ENCODE measurements at regions not wholly inside any gene's neighbourhood (a gene's known extent, or its start where the extent isn't known, plus 50 kb on each side); places are given as distances from the start of the nearest gene placed in this dataset.
A peak's percentile ranks its signal among the peaks of the same experiment; 100 is the strongest.
"Not testable (repeated sequence)": the region's sequence is repeated elsewhere in the genome, so short reads cannot be mapped to it uniquely, and the experiment has no call there.

DNA sequence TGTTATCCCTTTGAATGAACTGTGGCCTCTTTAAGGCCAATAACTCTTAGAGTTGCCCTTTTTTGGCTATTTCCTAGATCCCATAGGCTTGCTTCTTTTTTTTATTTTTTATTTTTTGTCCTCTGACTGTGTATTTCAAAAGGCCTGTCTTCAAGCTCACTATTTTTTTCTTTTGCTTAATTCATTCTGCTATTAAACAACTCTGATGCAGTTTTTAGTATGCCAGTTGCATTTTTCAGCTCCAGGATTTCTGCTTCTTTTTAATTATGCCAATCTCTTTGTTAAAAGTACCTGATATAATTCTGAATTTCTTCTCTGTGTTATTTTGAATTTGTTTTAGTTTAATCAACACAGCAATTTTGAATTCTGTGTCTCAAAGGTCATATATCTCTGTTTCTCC is 912.1 kb downstream of the PLOD2 start:
- no peak overlapping the region for H3K4me3 ChIP-seq (ENCODE audit: insufficient read depth, low read depth, low read length)
- H3K27me3 ChIP-seq (ENCODE audit: insufficient read depth, low read length) = peaks cover 3% of the 10 kb centered on the region
- no peak overlapping the region for H3K27ac ChIP-seq (ENCODE audit: low read depth, low read length)
- Mint-ChIP-seq H3K4me3 (ENCODE audit: unreplicated experiment) (no peak overlapping the region), H3K9me3 (ENCODE audit: unreplicated experiment) (peaks cover 4% of the 10 kb centered on the region), H3K27me3 (ENCODE audit: low read depth, unreplicated experiment) (no peaks in the 10 kb centered on the region), H3K36me3 (ENCODE audit: low read depth, unreplicated experiment) (no peaks in the 10 kb centered on the region), H3K4me1 (ENCODE audit: low read depth, unreplicated experiment) (no peaks in the 10 kb centered on the region), H3K27ac (ENCODE audit: unreplicated experiment) (no peak overlapping the region)
- H3K4me2 ChIP-seq (ENCODE audit: low read length) = no peak overlapping the region
- H3K4me1 ChIP-seq (ENCODE audit: insufficient read depth, low read length) = peaks cover 5% of the 10 kb centered on the region
- DNase-seq (ENCODE audit: low read depth) (no peak), FAIRE-seq (no peak)
- no peaks in the 10 kb centered on the region for H4K20me1 ChIP-seq (ENCODE audit: insufficient read depth, low read length)
- TF ChIP-seq, protein P1, sequence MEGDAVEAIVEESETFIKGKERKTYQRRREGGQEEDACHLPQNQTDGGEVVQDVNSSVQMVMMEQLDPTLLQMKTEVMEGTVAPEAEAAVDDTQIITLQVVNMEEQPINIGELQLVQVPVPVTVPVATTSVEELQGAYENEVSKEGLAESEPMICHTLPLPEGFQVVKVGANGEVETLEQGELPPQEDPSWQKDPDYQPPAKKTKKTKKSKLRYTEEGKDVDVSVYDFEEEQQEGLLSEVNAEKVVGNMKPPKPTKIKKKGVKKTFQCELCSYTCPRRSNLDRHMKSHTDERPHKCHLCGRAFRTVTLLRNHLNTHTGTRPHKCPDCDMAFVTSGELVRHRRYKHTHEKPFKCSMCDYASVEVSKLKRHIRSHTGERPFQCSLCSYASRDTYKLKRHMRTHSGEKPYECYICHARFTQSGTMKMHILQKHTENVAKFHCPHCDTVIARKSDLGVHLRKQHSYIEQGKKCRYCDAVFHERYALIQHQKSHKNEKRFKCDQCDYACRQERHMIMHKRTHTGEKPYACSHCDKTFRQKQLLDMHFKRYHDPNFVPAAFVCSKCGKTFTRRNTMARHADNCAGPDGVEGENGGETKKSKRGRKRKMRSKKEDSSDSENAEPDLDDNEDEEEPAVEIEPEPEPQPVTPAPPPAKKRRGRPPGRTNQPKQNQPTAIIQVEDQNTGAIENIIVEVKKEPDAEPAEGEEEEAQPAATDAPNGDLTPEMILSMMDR (IDR thresholded peaks at IDR 0.05; ENCODE audit: insufficient read depth, low read depth, low read length) = no peak
- no peak for TF ChIP-seq EZH2 (IDR thresholded peaks at IDR 0.05; ENCODE audit: insufficient read depth, low read length)
- no peak overlapping the region for H2AFZ ChIP-seq (ENCODE audit: low read depth, low read length)
- H3K36me3 ChIP-seq (ENCODE audit: insufficient read depth, low read length) = no peaks in the 10 kb centered on the region
- no peaks in the 10 kb centered on the region for H3K79me2 ChIP-seq (ENCODE audit: insufficient read depth, low read length)
- H3K9ac ChIP-seq (ENCODE audit: low read length) = no peak overlapping the region
- peaks cover 10% of the 10 kb centered on the region for H3K9me3 ChIP-seq (ENCODE audit: insufficient read depth, low read depth, low read length)

DNA sequence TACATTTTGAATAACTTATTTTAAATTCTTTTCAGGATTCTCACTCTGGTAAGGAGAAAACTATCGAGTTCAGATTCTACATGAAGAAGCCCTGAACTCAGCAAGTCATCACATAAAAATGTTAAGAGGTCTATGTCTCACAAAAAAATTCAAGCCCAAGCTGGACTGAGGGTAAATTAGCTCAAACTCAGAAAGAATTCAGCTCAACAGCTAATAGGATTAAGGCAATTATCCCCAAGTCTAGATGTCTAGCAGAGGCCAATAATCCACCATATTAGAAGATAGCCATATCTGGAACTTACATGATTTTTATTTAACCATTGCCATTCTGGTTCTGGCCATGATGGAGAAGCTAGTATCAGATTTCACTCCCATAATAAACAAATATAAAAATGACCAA is 909.7 kb downstream of the PLOD2 start:
- H3K4me3 ChIP-seq (ENCODE audit: insufficient read depth, low read depth, low read length) = no peak overlapping the region
- no peaks in the 10 kb centered on the region for H3K36me3 ChIP-seq (ENCODE audit: insufficient read depth, low read length)
- H2AFZ ChIP-seq (ENCODE audit: low read depth, low read length) = no peak overlapping the region
- Mint-ChIP-seq H3K36me3 (ENCODE audit: low read depth, unreplicated experiment) (no peaks in the 10 kb centered on the region), H3K27ac (ENCODE audit: unreplicated experiment) (no peak overlapping the region), H3K9me3 (ENCODE audit: unreplicated experiment) (peaks cover 2% of the 10 kb centered on the region), H3K27me3 (ENCODE audit: low read depth, unreplicated experiment) (no peaks in the 10 kb centered on the region), H3K4me3 (ENCODE audit: unreplicated experiment) (no peak overlapping the region), H3K4me1 (ENCODE audit: low read depth, unreplicated experiment) (no peaks in the 10 kb centered on the region)
- peaks cover 10% of the 10 kb centered on the region for H3K9me3 ChIP-seq (ENCODE audit: insufficient read depth, low read depth, low read length)
- H3K79me2 ChIP-seq (ENCODE audit: insufficient read depth, low read length) = no peaks in the 10 kb centered on the region
- H3K4me2 ChIP-seq (ENCODE audit: low read length) = no peak overlapping the region
- H3K27me3 ChIP-seq (ENCODE audit: insufficient read depth, low read length) = peaks cover 3% of the 10 kb centered on the region
- FAIRE-seq (no peak), DNase-seq (ENCODE audit: low read depth) (peak; percentile 20)
- H3K9ac ChIP-seq (ENCODE audit: low read length) = no peak overlapping the region
- H3K27ac ChIP-seq (ENCODE audit: low read depth, low read length) = no peak overlapping the region
- no peak for TF ChIP-seq EZH2 (IDR thresholded peaks at IDR 0.05; ENCODE audit: insufficient read depth, low read length)
- TF ChIP-seq, protein P1 (IDR thresholded peaks at IDR 0.05; ENCODE audit: insufficient read depth, low read depth, low read length) = no peak
- no peaks in the 10 kb centered on the region for H4K20me1 ChIP-seq (ENCODE audit: insufficient read depth, low read length)
- no peaks in the 10 kb centered on the region for H3K4me1 ChIP-seq (ENCODE audit: insufficient read depth, low read length)

DNA sequence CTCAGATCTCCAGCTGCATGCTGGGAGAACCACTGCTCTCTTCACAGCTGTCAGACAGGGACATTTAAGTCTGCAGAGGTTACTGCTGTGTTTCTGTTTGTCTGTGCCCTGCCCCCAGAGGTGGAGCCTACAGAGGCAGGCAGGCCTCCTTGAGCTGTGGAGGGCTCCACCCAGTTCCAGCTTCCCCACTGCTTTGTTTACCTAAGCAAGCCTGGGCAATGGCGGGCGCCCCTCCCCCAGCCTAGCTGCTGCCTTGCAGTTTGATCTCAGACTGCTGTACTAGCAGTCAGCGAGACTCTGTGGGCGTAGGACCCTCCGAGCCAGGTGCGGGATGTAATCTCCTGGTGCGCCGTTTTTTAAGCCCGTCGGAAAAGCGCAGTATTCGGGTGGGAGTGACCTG is 903.0 kb downstream of the PLOD2 start:
- not testable (repeated sequence) for H4K20me1 ChIP-seq (ENCODE audit: insufficient read depth, low read length); H3K36me3 Mint-ChIP-seq (ENCODE audit: low read depth, unreplicated experiment); H3K79me2 ChIP-seq (ENCODE audit: insufficient read depth, low read length); H3K9me3 Mint-ChIP-seq (ENCODE audit: unreplicated experiment); H3K27ac ChIP-seq (ENCODE audit: low read depth, low read length); H2AFZ ChIP-seq (ENCODE audit: low read depth, low read length); H3K4me3 Mint-ChIP-seq (ENCODE audit: unreplicated experiment); H3K4me1 ChIP-seq (ENCODE audit: insufficient read depth, low read length); H3K27me3 Mint-ChIP-seq (ENCODE audit: low read depth, unreplicated experiment); H3K4me2 ChIP-seq (ENCODE audit: low read length); FAIRE-seq; DNase-seq (ENCODE audit: low read depth); H3K4me1 Mint-ChIP-seq (ENCODE audit: low read depth, unreplicated experiment); H3K27me3 ChIP-seq (ENCODE audit: insufficient read depth, low read length); H3K9me3 ChIP-seq (ENCODE audit: insufficient read depth, low read depth, low read length); H3K27ac Mint-ChIP-seq (ENCODE audit: unreplicated experiment); H3K36me3 ChIP-seq (ENCODE audit: insufficient read depth, low read length); H3K9ac ChIP-seq (ENCODE audit: low read length); H3K4me3 ChIP-seq (ENCODE audit: insufficient read depth, low read depth, low read length)

Data from astrocyte (in vitro differentiated cells and primary cell).